HCT116 (cell line): ENCODE measurements at regions not wholly inside any gene's neighbourhood (a gene's known extent, or its start where the extent isn't known, plus 50 kb on each side); places are given as distances from the start of the nearest gene placed in this dataset.

Experiments used
- ATAC-seq: fragments of 200-7000 bp; cut with Tn5 transposase; 2 replicates; pipeline ENCODE4 v1.9.1; 2020; ENCODE audit warnings: mild to moderate bottlenecking, moderate library complexity
- BruUV-seq: library from RNA; stranded (reverse); fragments of 400-500 nt; replicated peaks from 2 replicates; lab custom pipeline; 2021; lab: Mats Ljungman, UMichigan
- CTCF ChIA-PET: fragments of 300-600 bp; sonication (Branson Sonifier 250); formaldehyde crosslinking; loops from one replicate; lab custom pipeline; 2021; ENCODE audit warnings: antibody characterized with exemption; lab: Charles Lee
- POLR2A ChIA-PET: fragments of 300-600, 350-600 bp; sonication (Branson Sonifier 250); formaldehyde crosslinking; loops from one replicate; lab custom pipeline; 2021; ENCODE audit warnings: antibody characterized with exemption; lab: Charles Lee
- RAD21 ChIA-PET, 2 experiments: fragments of 300-600 bp; sonication (Branson Sonifier 250); formaldehyde crosslinking; loops; one replicate each; lab custom pipeline; 2023; ENCODE audit warnings: low total read pairs in 2 of 2; ENCODE audit not compliant: uncharacterized antibody in 2 of 2, unreplicated experiment in 2 of 2, low non-redundant PET in 1 of 2; lab: Charles Lee
- DNase-seq: peaks from one replicate; pipeline ENCODE4 v3.0.0-alpha.2; 2010; ENCODE audit warnings: low read depth, low spot score
- H2AFZ ChIP-seq: fragments of 200-600 bp; shearing (Covaris generic), sonication (generic); 2 replicates; pipeline ENCODE4 v1.6.1; 2017; ENCODE audit warnings: low read depth, mixed run types, mixed read lengths, antibody characterized with exemption, low read length; ENCODE audit not compliant: poor library complexity, severe bottlenecking
- H3K27ac ChIP-seq: 2 replicates; pipeline ENCODE4 v1.5.1; 2012; ENCODE audit warnings: low read depth, low read length
- H3K27me3 ChIP-seq: fragments of 200-600 bp; sonication (generic); 2 replicates; pipeline ENCODE4 v1.6.1; 2016; ENCODE audit warnings: mixed run types, low read length, mixed read lengths; ENCODE audit not compliant: insufficient read depth
- H3K36me3 ChIP-seq, 2 experiments: fragments of 200-500 bp in 1 of 2; fragments of 200-600 bp in 1 of 2; sonication (Bioruptor generic) in 1 of 2; sonication (generic) in 1 of 2; 2 replicates each; pipeline versions ENCODE4 v1.5.1 to v1.6.1; 2014 to 2016; ENCODE audit warnings: low read length in 2 of 2, inconsistent platforms in 1 of 2, mixed read lengths in 1 of 2, mixed run types in 1 of 2; ENCODE audit not compliant: insufficient read depth in 2 of 2, control insufficient read depth in 1 of 2
- H3K4me1 ChIP-seq, 2 experiments: fragments of 200-600 bp in 1 of 2; sonication (generic) in 1 of 2; 2 replicates each; pipeline versions ENCODE4 v1.5.1 to v1.6.1; 2012 to 2017; ENCODE audit warnings: low read length in 2 of 2, inconsistent platforms in 1 of 2, mild to moderate bottlenecking in 1 of 2, mixed read lengths in 1 of 2, mixed run types in 1 of 2, moderate library complexity in 1 of 2; ENCODE audit not compliant: insufficient read depth in 2 of 2, control insufficient read depth in 1 of 2
- H3K4me2 ChIP-seq: fragments of 200-600 bp; sonication (generic); 2 replicates; pipeline ENCODE4 v1.6.1; 2017; ENCODE audit warnings: mixed run types, low read length, mixed read lengths
- H3K4me3 ChIP-seq, 2 experiments: fragments of 200-600 bp in 1 of 2; sonication (generic) in 1 of 2; replicated peaks in 1 of 2; 2 replicates each; pipeline ENCODE4 v1.5.1; 2011 to 2016; ENCODE audit warnings: low read length in 2 of 2, control low read depth in 1 of 2, low read depth in 1 of 2, mild to moderate bottlenecking in 1 of 2, mixed read lengths in 1 of 2, mixed run types in 1 of 2
- H3K79me2 ChIP-seq: fragments of 200-600 bp; sonication (generic); 2 replicates; pipeline ENCODE4 v1.6.1; 2017; ENCODE audit warnings: mild to moderate bottlenecking, mixed run types, low read length, moderate library complexity, mixed read lengths; ENCODE audit not compliant: insufficient read depth
- H3K9ac ChIP-seq: fragments of 200-600 bp; sonication (generic); 2 replicates; pipeline ENCODE4 v1.6.1; 2016; ENCODE audit warnings: low read length, mixed read lengths
- H3K9me2 ChIP-seq: fragments of 200-600 bp; sonication (generic), shearing (Covaris generic); 2 replicates; pipeline ENCODE4 v1.6.1; 2017; ENCODE audit warnings: mixed run types, mild to moderate bottlenecking, moderate library complexity; ENCODE audit not compliant: insufficient read depth
- H3K9me3 ChIP-seq, 2 experiments: fragments of 200-500 bp in 1 of 2; fragments of 200-600 bp in 1 of 2; sonication (Bioruptor generic) in 1 of 2; sonication (generic) in 1 of 2; 2 replicates each; pipeline ENCODE4 v1.6.1; 2014 to 2017; ENCODE audit warnings: low read length in 2 of 2, mixed read lengths in 2 of 2, inconsistent platforms in 1 of 2, low read depth in 1 of 2, mild to moderate bottlenecking in 1 of 2, mixed run types in 1 of 2, moderate library complexity in 1 of 2; ENCODE audit not compliant: control insufficient read depth in 1 of 2, insufficient read depth in 1 of 2
- H4K20me1 ChIP-seq: fragments of 200-600 bp; sonication (generic), shearing (Covaris generic); 2 replicates; pipeline ENCODE4 v1.6.1; 2017; ENCODE audit warnings: mixed run types, mild to moderate bottlenecking, moderate library complexity; ENCODE audit not compliant: insufficient read depth
- EZH2 ChIP-seq: fragments of 200-600 bp; sonication (generic); IDR thresholded peaks from 2 replicates; pipeline ENCODE4 v1.6.1; 2017; ENCODE audit warnings: antibody characterized with exemption, mixed run types
- FOSL1 ChIP-seq: IDR thresholded peaks from 2 replicates; pipeline ENCODE4 v1.6.1; 2012; ENCODE audit warnings: low read depth
- JUND ChIP-seq: IDR thresholded peaks from 2 replicates; pipeline ENCODE4 v1.6.1; 2012
- SP1 ChIP-seq: IDR thresholded peaks from 2 replicates; pipeline ENCODE4 v1.6.1; 2012; ENCODE audit warnings: low read depth
- SRF ChIP-seq: IDR thresholded peaks from 2 replicates; pipeline ENCODE4 v1.6.1; 2012; ENCODE audit warnings: low read depth
- TCF7L2 ChIP-seq: IDR thresholded peaks from 2 replicates; pipeline ENCODE4 v1.7.0; 2011; ENCODE audit warnings: borderline replicate concordance, inconsistent platforms; ENCODE audit not compliant: insufficient read depth, insufficient read length; ENCODE audit errors: extremely low read depth
- YY1 ChIP-seq: IDR thresholded peaks from 2 replicates; pipeline ENCODE4 v1.6.1; 2011; ENCODE audit warnings: low read length, low read depth, moderate library complexity, mild to moderate bottlenecking; ENCODE audit not compliant: insufficient replicate concordance; ENCODE audit errors: extremely low read depth
- ZFX ChIP-seq: fragments of 450-650 bp; IDR thresholded peaks from 2 replicates; pipeline ENCODE4 v1.6.1; 2017
- ZNF274 ChIP-seq: fragments of 200-500 bp; sonication (Bioruptor generic); IDR thresholded peaks from 2 replicates; pipeline ENCODE4 v1.6.1; 2014; ENCODE audit warnings: mild to moderate bottlenecking, low read depth, low read length, inconsistent platforms
- intact Hi-C: fragments of 100-400 bp; cut with micrococcal nuclease; formaldehyde crosslinking; loops from 2 replicates; pipeline ENCODE4 v1.10.0; 2022
- TF ChIP-seq, protein P1 (sequence below), 3 experiments: fragments of 200-600 bp in 1 of 3; sonication (generic) in 1 of 3; IDR thresholded peaks in 2 of 3; conservative IDR thresholded peaks in 1 of 3; 2 replicates each; pipeline ENCODE4 v1.5.1; 2012 to 2017; ENCODE audit warnings: low read depth in 2 of 3, low read length in 2 of 3, antibody characterized with exemption in 1 of 3, borderline replicate concordance in 1 of 3, control low read depth in 1 of 3, mild to moderate bottlenecking in 1 of 3, mixed read lengths in 1 of 3, mixed run types in 1 of 3, moderate library complexity in 1 of 3; ENCODE audit not compliant: insufficient read depth in 1 of 3
- TF ChIP-seq, protein P2 (sequence below): IDR thresholded peaks from 2 replicates; pipeline ENCODE4 v1.6.1; 2012; ENCODE audit warnings: low read depth
- TF ChIP-seq, protein P3 (sequence below): IDR thresholded peaks from 2 replicates; pipeline ENCODE4 v1.6.1; 2012
- TF ChIP-seq, protein P4 (sequence below): IDR thresholded peaks from 2 replicates; pipeline ENCODE4 v1.6.1; 2011; ENCODE audit warnings: mild to moderate bottlenecking, low read length, moderate library complexity; ENCODE audit not compliant: insufficient replicate concordance; ENCODE audit errors: extremely low read depth

DNA sequence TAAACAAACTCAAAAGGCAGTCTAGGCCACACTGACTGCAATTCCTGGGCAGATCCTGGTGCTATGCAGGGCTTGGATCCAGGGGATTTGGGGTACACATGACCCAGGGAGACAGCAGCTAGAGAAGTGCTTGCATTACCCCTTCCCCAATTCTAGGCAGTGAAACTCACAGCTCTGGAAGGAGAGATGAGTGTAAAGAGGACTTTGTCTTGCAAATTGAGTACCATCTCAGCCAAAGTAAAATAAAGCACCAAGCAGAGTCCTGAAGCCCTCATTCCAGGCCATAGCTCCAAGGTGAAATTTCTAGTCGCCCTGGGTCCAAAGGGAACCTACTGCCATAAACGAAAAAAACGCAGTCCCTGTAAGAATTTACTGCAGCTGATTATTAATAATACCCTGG is 644.9 kb upstream of the FLRT2 start:
- intact Hi-C loops: no loop called here
- no TSS peak for BruUV-seq
- H2AFZ ChIP-seq: no peak overlapping the region
- ChIA-PET POLR2A (no interaction called here), RAD21 (no interaction called here), CTCF (no interaction called here)
- H3K79me2 ChIP-seq: no peaks in the 10 kb centered on the region
- H4K20me1 ChIP-seq: no peaks in the 10 kb centered on the region
- H3K36me3 ChIP-seq: no peaks in the 10 kb centered on the region
- DNase-seq (no peak), ATAC-seq (no peak)
- H3K27ac ChIP-seq: no peak overlapping the region
- no peak overlapping the region for H3K4me2 ChIP-seq
- no peak for TF ChIP-seq ZFX
- no peak for TF ChIP-seq JUND
- H3K4me3 ChIP-seq: no peak overlapping the region
- H3K27me3 ChIP-seq: no peaks in the 10 kb centered on the region
- H3K9me3 ChIP-seq: peaks cover 0 to 9% of the 10 kb centered on the region in 2 experiments; a peak in 3 of 4 replicates
- no peak overlapping the region for H3K9ac ChIP-seq
- no peaks in the 10 kb centered on the region for H3K4me1 ChIP-seq
- no peaks in the 10 kb centered on the region for H3K9me2 ChIP-seq

DNA sequence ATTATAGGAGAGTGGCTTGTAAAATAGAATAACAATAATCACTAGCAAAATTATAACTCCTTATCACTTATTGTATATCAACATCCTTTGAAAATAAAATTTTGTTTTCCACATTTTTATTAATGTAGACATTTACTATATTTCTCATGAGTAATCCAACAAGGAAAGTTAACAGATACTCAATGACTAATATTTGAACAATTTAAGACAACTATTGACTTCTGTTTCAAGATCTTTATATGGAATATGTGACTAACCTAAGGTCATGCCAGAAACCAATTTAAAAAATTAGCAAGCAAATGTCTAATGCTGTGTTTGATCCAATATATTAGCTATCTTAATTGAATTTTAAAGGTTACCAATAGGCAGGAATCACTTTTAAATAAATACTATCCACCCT is 638.5 kb upstream of the FLRT2 start:
- peaks cover 0 to 6% of the 10 kb centered on the region in 2 experiments; a peak in 2 of 4 replicates for H3K9me3 ChIP-seq
- no peaks in the 10 kb centered on the region for H3K27me3 ChIP-seq
- DNase-seq: no peak
- no peak overlapping the region for H3K27ac ChIP-seq
- ATAC-seq: no peak
- intact Hi-C loops: no loop called here
- H3K9ac ChIP-seq: no peak overlapping the region
- H3K4me2 ChIP-seq: no peak overlapping the region
- ChIA-PET POLR2A (no interaction called here), RAD21 (no interaction called here), CTCF (no interaction called here)
- no peak overlapping the region for H3K4me3 ChIP-seq
- no peaks in the 10 kb centered on the region for H3K79me2 ChIP-seq
- H2AFZ ChIP-seq: no peak overlapping the region
- H4K20me1 ChIP-seq: no peaks in the 10 kb centered on the region
- no peaks in the 10 kb centered on the region for H3K9me2 ChIP-seq
- H3K4me1 ChIP-seq: no peaks in the 10 kb centered on the region
- no TSS peak for BruUV-seq
- H3K36me3 ChIP-seq: no peaks in the 10 kb centered on the region
- TF ChIP-seq, protein P1, sequence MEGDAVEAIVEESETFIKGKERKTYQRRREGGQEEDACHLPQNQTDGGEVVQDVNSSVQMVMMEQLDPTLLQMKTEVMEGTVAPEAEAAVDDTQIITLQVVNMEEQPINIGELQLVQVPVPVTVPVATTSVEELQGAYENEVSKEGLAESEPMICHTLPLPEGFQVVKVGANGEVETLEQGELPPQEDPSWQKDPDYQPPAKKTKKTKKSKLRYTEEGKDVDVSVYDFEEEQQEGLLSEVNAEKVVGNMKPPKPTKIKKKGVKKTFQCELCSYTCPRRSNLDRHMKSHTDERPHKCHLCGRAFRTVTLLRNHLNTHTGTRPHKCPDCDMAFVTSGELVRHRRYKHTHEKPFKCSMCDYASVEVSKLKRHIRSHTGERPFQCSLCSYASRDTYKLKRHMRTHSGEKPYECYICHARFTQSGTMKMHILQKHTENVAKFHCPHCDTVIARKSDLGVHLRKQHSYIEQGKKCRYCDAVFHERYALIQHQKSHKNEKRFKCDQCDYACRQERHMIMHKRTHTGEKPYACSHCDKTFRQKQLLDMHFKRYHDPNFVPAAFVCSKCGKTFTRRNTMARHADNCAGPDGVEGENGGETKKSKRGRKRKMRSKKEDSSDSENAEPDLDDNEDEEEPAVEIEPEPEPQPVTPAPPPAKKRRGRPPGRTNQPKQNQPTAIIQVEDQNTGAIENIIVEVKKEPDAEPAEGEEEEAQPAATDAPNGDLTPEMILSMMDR (IDR thresholded peaks at IDR 0.05 in 2 of 3, conservative IDR thresholded peaks at IDR 0.05 in 1 of 3; ENCODE audit: borderline replicate concordance in 1 of 3, insufficient read depth in 1 of 3, low read depth in 2 of 3, low read length in 2 of 3): no peak
- TF ChIP-seq, protein P2, sequence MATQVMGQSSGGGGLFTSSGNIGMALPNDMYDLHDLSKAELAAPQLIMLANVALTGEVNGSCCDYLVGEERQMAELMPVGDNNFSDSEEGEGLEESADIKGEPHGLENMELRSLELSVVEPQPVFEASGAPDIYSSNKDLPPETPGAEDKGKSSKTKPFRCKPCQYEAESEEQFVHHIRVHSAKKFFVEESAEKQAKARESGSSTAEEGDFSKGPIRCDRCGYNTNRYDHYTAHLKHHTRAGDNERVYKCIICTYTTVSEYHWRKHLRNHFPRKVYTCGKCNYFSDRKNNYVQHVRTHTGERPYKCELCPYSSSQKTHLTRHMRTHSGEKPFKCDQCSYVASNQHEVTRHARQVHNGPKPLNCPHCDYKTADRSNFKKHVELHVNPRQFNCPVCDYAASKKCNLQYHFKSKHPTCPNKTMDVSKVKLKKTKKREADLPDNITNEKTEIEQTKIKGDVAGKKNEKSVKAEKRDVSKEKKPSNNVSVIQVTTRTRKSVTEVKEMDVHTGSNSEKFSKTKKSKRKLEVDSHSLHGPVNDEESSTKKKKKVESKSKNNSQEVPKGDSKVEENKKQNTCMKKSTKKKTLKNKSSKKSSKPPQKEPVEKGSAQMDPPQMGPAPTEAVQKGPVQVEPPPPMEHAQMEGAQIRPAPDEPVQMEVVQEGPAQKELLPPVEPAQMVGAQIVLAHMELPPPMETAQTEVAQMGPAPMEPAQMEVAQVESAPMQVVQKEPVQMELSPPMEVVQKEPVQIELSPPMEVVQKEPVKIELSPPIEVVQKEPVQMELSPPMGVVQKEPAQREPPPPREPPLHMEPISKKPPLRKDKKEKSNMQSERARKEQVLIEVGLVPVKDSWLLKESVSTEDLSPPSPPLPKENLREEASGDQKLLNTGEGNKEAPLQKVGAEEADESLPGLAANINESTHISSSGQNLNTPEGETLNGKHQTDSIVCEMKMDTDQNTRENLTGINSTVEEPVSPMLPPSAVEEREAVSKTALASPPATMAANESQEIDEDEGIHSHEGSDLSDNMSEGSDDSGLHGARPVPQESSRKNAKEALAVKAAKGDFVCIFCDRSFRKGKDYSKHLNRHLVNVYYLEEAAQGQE: no peak
- TF ChIP-seq ZNF274: no peak
- no peak for TF ChIP-seq YY1
- TF ChIP-seq TCF7L2: no peak
- TF ChIP-seq, protein P3, sequence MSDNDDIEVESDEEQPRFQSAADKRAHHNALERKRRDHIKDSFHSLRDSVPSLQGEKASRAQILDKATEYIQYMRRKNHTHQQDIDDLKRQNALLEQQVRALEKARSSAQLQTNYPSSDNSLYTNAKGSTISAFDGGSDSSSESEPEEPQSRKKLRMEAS: no peak
- no peak for TF ChIP-seq SRF
- TF ChIP-seq FOSL1: no peak
- TF ChIP-seq, protein P4, sequence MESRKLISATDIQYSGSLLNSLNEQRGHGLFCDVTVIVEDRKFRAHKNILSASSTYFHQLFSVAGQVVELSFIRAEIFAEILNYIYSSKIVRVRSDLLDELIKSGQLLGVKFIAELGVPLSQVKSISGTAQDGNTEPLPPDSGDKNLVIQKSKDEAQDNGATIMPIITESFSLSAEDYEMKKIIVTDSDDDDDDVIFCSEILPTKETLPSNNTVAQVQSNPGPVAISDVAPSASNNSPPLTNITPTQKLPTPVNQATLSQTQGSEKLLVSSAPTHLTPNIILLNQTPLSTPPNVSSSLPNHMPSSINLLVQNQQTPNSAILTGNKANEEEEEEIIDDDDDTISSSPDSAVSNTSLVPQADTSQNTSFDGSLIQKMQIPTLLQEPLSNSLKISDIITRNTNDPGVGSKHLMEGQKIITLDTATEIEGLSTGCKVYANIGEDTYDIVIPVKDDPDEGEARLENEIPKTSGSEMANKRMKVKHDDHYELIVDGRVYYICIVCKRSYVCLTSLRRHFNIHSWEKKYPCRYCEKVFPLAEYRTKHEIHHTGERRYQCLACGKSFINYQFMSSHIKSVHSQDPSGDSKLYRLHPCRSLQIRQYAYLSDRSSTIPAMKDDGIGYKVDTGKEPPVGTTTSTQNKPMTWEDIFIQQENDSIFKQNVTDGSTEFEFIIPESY: no peak
- no peak for TF ChIP-seq SP1
- no peak for TF ChIP-seq EZH2
